ENCODE measurements at regions not wholly inside any gene's neighbourhood (a gene's known extent, or its start where the extent isn't known, plus 50 kb on each side); places are given as distances from the start of the nearest gene placed in this dataset.
"Not testable (repeated sequence)": the region's sequence is repeated elsewhere in the genome, so short reads cannot be mapped to it uniquely, and the experiment has no call there.

DNA sequence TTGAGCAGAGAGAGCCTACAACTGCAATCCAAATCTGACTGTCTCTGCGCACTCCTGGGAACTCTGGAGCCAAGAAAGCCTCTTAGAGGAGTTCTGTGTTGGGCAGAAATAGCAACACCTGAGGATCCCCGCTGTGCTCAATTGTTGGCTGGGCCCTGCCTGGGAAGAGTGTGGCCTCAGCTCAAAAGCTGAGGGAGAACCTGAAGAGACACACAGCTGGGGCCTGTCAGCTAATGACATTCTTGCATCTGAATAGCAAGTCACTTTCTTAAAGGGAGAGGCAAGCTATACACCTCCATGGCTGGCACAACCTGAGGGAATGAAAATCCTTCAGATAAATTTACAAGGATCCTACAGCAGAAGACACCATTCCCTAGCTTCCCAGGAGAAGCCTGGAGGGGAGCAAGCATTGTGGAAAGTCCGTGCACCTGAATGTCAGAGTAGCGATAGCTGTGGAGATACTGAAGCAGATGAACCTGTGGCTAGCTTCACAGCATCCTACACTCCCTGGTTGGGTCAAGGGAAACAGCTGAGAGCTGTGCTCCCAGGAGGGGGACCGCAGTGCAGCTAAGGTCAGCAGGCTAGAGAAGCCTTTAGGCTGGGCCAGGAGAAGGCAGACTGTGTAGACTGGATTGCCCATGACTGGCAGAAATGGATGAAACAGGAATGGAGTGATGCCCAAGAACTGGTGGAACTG lies 159.9 kb upstream of the PFN2 start:
- no peak for DNase-seq (ENCODE audit: low spot score)

DNA sequence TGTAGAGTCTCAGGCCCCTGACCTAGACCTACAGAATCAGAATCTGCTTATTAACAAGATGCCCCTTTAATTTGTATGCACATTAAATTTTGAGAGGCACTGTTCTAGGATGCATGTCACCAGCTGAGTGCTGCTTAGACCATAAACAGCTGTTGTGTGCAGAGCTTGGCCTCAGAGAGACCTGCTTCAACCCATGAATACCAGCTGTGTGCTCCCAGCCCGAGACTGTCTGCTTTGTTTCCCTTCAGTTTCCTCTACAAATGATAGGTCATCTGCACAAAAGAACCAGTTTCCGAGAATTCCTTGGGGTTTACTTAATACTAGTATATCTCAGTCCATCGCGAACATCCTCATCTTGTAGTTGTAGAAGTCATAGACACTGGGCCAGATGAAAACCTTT lies 158.5 kb upstream of the PFN2 start:
- DNase-seq (ENCODE audit: low spot score), result no peak

DNA sequence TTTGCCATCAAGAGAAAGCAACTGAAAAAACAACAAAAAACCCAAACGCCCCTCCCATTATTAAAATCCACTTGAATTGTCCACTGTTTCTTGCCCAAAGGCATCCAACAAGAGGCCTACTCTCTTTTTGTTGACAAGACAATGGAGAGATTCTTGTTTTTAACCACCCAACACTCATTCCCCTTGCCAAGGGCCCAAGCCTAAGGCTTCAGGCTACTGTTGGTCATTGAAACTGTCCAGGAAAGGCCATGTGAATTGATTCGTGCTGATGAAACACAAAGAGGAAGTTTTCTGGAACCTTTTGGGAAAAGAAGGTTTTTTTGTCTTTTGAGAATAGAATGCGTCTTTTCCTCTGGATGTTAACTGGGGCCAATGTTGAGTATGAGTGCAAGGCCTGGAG lies 157.4 kb upstream of the PFN2 start:
- no peak for DNase-seq (ENCODE audit: low spot score)

DNA sequence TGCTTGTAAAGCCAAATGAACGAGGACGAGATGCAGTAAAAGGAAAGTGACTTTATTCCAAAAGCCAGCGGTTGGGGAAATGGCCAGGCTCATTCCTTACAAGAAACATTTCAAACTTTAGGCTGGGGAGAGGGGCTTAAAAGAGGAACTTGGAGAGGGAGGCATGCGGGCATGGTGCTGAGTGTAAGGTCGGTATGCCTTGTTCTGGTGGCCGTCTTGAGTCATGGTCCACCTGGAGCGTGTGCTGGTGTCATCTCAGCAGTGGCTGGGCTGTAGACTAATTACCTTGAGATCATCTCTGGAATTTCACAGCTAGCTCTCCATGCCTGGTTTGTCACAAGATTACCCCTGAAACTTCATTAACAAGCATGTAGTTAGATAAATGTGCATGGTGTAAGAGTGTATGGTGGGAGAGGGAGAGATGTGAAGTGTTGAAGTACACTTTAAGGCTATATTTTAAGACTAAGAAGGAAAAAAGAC lies 156.4 kb upstream of the PFN2 start:
- no peak for DNase-seq (ENCODE audit: low spot score)

DNA sequence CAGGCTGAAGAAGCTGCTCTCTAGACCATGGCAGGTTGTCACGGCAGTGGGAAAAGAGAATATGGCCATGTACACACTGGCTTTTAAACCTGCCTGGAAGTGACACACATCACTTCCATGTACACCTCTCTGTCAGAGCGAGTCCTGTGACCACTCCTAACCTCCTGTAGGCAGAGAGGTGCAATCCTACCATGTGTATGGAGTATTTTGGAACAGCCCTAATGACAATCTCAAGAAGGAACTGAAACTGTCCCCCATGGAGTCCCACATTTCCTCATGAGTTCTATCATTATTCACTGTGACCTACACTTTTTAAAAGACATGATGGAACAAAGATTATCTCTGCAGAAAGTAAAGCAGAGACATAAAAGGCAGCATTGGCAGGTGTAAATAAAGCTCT lies 153.4 kb upstream of the PFN2 start:
- DNase-seq (ENCODE audit: low spot score), result no peak

DNA sequence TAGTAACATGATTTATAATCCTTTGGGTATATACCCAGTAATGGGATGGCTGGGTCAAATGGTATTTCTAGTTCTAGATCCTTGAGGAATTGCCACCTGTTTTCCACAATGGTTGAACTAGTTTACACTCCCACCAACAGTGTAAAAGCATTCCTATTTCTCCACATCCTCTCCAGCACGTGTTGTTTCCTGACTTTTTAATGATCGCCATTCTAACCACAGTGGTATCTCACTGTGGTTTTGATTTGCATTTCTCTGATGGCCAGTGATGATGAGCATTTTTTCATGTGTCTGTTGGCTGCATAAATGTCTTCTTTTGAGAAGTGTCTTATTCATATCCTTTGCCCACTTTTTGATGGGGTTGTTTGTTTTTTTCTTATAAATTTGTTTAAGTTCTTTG lies 152.6 kb upstream of the PFN2 start:
- not testable (repeated sequence) for DNase-seq (ENCODE audit: low spot score)

DNA sequence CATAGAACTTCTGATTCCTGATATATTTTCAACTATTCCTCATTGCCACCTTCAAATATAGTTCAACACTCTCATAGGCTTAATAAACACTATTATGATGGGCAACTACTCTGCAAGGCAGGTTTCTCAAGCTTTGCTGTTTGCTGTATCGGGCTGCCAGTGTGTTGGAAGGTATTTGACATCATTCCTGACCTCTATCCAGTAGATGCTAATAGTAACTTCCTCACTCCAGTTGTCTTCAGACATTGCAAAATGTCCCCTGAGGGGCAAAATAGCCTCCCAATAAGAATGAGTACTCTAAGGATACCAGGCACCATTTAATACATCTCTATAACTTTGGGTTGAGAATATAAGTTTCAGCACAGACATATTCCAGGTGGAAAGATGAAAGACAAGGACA lies 147.5 kb upstream of the PFN2 start:
- DNase-seq (ENCODE audit: low spot score), result no peak

DNA sequence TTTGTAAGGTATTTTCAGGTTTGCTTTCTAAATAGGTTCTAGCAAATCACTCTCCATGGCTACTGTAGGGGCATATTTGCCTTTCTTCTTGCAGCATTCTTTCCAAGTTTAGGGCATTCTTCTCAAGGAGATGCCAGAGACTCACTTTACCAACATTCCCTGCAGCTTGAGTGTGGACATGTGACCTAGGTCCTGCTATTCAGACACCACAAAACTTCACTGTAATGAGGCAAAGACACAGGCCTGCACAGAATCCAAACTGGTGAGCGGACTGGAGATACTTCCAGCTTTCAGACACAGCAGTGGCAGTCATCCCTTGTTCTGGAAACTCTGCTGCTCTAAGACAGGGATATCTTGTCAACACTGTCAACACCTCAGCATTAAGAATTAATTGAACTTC lies 146.4 kb upstream of the PFN2 start:
- no peak for DNase-seq (ENCODE audit: low spot score)

DNA sequence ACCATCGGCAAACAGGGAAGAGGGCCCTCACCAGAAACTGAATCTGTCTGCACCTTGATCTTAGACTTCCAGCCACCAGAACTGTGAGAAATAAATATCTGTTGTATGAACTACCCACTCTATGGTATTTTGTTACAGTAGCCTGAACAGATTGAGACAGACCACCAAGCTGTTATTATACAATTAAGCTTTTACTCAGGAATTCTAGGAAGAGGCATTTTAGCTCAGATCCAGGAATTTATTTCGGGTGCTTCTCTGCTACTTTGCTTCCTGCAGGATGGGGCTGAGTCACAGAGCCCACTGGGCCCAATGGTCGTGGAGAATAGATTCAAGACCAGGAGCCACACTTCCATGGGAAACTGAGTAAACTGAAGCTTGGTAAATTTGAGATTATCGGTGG lies 145.5 kb upstream of the PFN2 start:
- DNase-seq (ENCODE audit: low spot score), result no peak

DNA sequence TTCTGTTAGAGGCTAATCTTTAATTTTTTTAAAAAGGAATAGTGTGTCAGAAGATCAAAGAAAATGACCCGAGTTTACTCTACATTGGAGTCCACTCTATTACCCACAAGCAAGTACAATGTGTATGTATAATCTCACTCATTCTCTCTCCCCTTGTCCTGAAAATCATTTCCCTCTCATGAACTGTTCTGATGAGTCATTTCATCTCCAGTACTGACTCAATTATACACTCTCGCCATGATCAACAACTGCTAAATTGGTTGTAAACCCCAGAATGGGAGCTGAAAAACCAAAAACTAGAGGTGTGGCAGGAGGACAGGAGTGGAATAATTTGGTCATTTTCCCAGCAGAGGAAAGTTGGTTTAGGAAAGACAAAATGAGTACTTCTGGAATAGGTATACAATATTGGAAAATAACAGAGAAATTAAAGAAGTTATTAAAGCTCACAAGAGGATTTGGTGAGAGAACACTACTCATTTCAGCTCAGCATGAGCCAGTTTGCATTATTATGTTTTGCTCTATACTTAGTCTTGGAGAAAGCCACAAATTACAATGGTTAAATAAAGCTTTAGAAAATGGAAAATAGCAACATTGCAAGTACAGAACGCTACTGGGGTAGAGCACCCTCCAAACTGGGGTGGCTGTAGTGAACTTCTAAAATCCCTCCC lies 144.3 kb upstream of the PFN2 start:
- no peak for DNase-seq (ENCODE audit: low spot score)

DNA sequence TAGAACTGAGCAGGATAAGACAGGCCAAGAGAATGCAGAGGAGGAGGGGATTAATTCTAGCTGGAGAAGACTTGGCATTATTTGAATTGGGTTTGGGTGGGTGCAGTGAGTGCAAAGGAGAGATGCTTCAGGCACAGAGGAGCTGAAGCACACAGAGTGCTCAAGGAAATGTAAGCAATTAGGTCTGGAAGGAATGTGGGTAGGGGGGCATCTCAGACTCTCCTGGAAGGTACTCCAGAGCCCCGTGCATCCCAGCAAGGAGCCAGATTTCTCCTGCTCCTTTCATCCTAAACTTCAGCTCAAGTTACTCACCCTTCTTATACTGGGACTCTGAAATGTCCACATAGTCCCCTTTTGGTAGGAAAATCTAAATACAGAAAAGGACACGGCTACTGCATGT lies 143.6 kb upstream of the PFN2 start:
- DNase-seq (ENCODE audit: low spot score), result no peak

DNA sequence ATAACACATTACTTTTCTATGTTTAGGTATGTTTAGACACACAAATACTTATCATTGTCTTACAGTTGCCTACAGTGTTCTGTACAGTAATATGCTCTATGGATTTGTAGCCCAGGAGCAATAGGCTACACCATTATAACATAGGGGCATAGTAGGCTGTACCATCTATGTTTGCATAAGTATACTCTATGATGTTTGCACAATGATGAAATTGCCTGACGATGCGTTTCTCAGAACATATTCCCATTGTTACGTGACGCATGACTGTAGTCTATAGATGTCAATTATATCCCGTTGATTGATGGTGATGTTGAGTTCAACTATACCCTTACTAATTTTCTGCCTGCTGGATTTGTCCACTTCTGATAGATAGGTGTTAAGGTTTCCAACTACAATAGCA lies 139.4 kb upstream of the PFN2 start:
- DNase-seq (ENCODE audit: low spot score), result no peak

DNA sequence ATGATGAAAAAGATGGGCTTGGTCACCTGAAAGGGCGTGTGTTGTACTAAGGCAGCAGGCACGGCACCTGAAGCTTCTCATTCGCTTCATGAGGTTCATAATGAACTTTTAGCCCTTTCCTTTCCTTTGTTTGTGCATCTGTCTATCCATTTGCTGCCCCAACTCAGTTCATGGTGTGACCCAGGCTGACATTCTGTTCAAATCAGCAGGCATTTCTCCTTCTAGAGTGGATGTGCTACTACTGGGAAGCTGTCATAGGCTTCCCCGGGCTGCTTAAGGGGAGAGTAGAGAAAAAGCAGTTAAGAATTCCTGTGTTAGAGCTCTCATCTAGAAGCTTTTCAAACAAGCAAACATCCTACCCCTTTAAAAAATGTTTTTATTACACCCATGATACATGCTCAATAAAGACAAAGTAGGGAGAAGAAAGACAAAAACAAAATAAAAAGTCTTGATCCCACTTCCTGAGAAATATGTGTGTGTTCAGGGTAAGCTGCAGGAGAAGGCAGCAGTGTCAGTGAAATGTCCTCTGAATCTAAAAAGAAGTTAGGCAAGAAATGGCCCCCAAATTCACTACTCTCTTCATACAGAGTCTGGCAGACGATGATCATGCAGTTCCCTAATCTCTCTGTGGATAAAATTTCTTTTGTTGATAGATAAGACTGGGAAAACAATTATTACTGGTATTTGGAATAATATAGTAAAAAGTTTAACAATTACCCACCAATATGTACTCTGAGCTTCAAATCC lies 136.9 kb upstream of the PFN2 start:
- no peak for DNase-seq (ENCODE audit: low spot score)

DNA sequence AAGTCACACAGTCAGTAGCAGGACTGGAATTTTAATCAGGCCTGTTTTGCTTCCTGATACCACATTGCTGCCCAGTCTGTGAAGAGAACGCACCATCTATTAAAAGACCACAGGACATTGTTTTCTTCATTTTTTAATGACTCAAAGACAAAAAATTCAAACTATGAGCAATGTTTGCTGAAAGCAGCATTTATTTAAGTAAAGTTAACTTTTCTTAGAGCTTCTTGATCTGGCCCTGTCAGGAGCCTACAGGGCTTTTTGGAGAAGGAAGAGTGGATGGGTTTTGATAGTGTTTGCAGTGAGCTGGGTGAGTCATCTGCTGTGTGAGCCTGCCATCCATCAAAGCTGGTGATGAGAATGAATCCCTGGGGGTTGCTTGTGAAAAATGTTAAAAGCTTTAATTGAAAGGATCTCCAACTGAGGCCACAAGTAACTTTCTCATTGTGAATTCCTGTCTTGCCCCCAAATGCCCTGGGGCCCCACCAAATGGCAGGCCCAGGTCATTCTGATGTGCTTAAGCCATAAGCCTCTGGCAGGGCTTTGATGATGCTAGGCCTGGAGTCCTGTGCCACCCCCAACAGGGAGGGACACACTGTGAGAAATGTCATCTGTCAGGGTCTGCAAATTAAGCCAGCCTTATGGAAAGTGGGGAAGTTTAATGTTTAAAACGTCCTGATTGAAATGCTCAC lies 136.2 kb upstream of the PFN2 start:
- no peak for DNase-seq (ENCODE audit: low spot score)

DNA sequence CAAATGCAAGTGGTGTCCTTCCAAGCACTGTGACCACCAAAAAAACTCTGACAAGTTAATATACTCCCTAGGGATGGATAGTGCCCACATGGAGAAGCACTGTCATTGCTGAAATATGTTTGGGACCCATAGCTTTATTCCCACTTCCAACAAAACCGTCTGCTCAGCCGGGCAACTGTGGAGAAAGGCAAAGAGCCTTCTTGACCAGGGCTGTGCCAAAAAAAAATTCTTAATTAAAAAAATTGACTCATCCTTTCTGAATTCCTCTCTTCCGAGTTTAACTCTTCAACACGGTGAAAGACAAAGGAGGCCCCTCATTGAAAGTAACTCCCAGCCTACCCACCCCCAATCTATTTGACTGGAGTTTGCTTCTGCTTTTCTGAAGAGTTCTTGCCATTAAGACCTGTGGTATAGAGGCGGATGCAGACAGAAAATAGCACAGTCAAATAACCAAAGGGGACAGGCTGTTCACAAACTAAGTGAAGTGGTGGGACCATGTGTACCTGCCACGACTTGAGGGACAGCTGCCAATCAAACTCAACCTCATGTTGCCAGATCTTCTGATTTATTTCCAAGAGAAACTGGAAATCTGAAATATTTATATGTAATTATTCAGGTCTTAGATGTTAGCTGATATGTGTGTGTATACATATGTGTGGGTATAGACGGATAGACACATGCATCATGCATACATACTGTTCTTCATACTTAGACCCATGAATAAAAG lies 135.4 kb upstream of the PFN2 start:
- no peak for DNase-seq (ENCODE audit: low spot score)

DNA sequence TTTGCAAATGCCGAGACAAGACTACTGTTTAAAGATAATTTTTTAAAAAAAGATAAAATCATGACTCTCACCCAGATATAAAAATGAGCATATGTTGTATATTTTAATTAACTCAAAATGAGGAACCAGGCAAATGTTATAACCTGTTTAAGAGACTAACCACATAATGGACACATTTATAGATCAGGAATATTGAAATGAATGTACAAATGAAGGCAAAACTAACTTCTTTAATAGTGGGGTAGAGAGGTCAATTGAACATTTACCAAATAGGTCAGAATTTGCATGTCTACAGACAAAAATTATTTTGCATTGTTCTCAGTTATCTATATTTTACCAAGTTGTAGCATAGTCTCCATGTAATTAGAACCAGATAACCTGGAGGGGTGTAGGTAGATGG lies 134.3 kb upstream of the PFN2 start:
- no peak for DNase-seq (ENCODE audit: low spot score)

DNA sequence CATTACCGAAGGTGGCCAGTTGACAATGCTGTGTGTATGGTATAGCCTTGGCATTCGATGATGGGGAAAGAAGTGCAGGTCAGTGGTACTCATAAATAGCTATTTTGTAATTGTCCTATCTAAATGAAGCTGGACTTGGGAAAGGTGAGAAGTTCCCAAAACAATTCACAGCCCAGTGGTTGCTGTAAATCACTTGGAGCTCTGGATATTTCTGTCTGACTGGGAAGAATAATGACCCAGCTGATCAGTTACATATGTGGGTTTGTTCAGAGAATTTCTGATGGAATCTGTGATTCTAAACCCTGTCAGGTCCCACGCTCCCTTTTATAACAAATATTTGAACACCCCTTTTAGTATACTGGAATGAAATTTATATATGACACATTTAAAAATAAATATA lies 133.9 kb upstream of the PFN2 start:
- no peak for DNase-seq (ENCODE audit: low spot score)

DNA sequence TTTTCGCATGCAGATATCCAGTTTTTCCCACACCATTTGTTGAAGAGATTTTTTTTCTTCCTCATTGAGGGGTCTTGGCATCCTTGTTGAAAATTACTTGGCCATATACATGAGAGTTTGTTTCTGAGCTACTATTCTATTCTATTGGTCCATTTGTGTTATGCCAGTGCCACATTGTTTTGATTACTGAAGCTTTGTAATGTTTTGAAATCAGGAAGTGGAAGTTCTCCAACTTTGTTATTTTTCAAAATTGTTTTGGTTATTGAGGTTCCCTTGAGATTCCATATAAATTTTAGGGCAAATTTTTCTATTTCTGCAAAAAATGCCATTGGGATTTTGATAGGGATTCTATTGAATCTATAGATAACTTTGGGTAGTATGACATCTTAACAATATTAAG lies 130.3 kb upstream of the PFN2 start:
- no peak for DNase-seq (ENCODE audit: low spot score)

DNA sequence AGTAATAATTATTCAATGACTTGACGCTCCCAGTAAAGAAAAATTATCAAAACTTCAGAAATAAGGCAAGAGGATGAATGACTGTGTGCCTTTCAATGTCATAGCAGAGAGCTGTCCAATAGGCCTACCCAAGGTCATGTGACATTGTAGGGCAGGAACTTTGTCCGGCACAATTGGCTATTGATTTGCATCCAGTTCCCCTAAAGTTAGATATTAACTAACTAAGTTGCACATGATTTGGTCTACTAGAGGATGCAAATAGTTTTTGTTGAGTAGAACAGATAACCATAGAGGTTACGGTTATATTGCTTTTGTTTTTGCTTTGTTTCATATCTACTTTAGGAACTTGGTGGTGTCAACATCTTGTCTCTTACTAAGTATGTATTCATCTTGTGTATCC lies 127.9 kb upstream of the PFN2 start:
- no peak for DNase-seq (ENCODE audit: low spot score)

DNA sequence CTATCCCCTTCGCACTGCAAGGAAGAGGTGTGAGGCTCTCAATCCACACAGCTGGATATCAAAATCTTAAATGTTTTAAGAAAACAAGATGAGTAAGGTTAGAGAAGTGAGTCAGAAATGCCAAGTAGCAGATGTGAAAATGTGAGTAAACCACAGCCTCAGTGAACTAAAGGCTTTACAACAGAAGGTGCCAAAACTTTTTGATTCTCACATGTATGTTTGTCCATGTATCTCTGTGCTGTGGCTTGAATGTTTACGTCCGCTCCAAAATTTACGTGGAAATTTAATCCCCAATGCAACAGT lies 126.8 kb upstream of the PFN2 start:
- DNase-seq (ENCODE audit: low spot score), result no peak

DNA sequence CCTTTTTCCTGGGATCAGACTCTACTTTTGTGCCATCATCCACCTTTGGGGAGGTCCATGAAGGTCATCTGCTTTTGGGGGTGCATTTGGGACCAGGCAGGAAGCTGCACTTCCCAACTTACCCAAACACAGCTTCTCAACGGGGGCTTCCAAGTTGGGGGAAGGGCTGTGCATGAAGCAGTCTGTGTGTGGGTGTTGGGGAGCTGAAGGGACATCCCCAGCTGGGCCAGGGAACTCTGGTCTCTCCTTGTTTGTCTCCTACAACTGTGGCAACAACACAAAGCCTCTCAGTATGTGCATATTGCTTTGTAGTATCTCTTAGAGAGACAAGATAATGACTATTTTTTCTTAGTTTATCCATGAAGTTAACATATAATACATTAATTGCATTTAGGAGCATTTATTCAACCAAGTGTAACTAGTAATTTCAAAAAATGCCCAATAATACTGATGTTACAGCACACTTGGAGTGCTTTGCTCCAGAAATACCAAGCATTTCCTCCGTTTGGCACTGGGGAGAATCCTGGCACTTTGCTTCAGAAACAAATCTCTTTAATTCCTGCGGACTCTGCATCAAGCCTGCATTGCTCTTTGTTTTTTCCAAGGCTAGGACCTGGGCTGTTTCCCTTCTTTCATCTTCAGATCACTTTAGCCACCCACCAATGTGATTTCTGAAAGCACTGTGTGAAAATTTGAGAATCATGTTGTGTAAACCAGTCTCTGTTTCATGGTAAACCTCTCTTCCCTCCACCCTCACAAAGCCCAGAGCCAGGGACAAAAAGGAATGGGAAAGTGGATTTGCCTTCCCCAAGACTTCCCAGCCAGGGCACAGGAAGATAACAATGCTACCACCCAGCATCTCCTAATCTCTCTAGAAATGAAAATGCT lies 126.2 kb upstream of the PFN2 start:
- no peak for DNase-seq (ENCODE audit: low spot score)
